ENCODE measurements at regions not wholly inside any gene's neighbourhood (a gene's known extent, or its start where the extent isn't known, plus 50 kb on each side); places are given as distances from the start of the nearest gene placed in this dataset.

DNA sequence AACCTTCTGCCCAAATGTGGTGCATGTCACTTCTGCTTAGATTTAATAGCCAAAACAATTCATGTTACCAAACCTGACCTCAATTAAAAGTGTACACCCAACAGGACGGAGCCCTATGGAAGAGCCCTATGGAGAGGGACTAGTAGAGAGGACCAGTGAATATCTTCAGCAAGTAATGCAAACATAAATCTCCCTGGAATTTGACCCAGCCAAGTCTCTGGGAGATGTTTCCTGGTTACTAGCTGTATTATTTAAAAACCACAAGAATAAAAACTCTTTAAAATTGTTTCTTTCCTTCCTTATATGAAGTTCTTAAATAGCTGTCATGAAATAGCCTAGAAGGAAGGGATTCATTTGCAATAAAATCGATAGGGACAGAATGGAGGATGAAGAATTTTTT is 255.8 kb downstream of the CDH11 start:
- Histone ChIP-seq H3K4me3 (no peak overlapping the region), H3K36me3 (no peaks in the 10 kb centered on the region), H3K27me3 (no peaks in the 10 kb centered on the region), H3K27ac (no peak overlapping the region), H3K9me3 (no peaks in the 10 kb centered on the region), H3K4me1 (no peaks in the 10 kb centered on the region)
- DNase-seq, result no peak
- TF ChIP-seq, protein P1, sequence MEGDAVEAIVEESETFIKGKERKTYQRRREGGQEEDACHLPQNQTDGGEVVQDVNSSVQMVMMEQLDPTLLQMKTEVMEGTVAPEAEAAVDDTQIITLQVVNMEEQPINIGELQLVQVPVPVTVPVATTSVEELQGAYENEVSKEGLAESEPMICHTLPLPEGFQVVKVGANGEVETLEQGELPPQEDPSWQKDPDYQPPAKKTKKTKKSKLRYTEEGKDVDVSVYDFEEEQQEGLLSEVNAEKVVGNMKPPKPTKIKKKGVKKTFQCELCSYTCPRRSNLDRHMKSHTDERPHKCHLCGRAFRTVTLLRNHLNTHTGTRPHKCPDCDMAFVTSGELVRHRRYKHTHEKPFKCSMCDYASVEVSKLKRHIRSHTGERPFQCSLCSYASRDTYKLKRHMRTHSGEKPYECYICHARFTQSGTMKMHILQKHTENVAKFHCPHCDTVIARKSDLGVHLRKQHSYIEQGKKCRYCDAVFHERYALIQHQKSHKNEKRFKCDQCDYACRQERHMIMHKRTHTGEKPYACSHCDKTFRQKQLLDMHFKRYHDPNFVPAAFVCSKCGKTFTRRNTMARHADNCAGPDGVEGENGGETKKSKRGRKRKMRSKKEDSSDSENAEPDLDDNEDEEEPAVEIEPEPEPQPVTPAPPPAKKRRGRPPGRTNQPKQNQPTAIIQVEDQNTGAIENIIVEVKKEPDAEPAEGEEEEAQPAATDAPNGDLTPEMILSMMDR (IDR thresholded peaks at IDR 0.05), result no peak
- no peak for TF ChIP-seq POLR2A (IDR thresholded peaks at IDR 0.05)
- intact Hi-C loops (cut with DNase I; ENCODE audit: low total_unique reads), result no loop called here

DNA sequence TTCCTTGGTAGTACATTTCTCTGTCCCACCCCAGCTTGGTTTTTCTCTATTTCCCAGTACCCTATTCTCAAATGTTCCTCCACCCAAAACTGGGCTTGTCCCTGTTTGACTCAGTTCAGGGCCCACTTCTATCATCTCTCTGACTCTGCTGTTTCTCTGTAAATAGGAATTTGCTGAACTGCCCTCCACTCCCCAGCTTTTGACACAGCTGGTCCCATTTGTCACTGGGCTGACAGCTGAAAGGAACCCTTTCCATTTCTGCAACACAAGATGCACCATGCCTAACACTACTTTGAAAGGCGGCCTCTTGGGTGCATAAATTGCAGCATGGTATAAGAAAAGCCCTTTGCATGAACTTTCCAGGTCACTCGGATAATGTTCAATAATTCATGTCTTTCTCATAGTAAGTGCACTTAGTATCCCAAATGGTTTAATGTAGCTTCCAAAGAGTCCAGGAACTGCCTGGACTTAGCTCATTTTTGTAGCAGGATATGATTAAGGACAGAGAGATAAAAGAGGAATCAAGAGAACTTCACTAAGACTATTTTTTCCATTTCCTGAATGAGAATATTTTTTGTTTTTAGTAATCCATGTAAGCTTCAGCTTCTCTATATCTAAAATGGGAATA is 256.7 kb downstream of the CDH11 start:
- no peaks in the 10 kb centered on the region for H3K4me1 ChIP-seq
- no peak for TF ChIP-seq POLR2A (IDR thresholded peaks at IDR 0.05)
- TF ChIP-seq, protein P1 (IDR thresholded peaks at IDR 0.05), result no peak
- H3K36me3 ChIP-seq, result no peaks in the 10 kb centered on the region
- no peak overlapping the region for H3K27ac ChIP-seq
- intact Hi-C loops (cut with DNase I; ENCODE audit: low total_unique reads), result no loop called here
- H3K27me3 ChIP-seq, result no peaks in the 10 kb centered on the region
- H3K4me3 ChIP-seq, result no peak overlapping the region
- H3K9me3 ChIP-seq, result no peaks in the 10 kb centered on the region
- DNase-seq, result no peak

DNA sequence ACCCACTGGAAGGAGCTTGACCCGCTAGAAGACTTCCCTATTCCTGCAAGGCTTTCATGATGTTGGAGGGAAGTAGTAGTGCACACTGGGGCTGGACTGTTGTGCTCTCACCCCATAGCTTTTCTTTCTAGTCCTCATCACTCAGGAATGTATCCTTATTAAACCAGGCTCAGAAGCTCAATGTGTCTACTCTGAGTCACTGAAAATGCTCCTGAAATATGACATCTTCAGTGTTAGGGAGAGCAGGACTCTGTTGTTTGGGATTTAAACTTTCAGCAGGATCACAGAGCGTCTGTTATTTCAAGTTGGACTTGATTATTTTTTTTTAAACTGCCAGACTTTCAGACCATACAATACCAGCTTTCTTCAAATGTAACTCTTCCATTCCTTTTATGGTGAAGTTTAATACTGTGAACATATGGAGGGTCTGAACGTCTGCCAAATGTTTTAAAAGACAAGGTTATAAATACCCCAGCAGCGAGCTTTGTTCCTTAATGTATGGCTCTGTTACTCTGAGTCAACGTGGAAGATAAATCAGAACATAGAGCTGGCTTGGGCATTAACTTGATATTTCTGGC is 257.5 kb downstream of the CDH11 start:
- H3K4me3 ChIP-seq, result no peak overlapping the region
- TF ChIP-seq POLR2A (IDR thresholded peaks at IDR 0.05), result no peak
- TF ChIP-seq, protein P1 (IDR thresholded peaks at IDR 0.05), result no peak
- H3K27ac ChIP-seq, result no peak overlapping the region
- DNase-seq, result no peak
- no peaks in the 10 kb centered on the region for H3K27me3 ChIP-seq
- H3K9me3 ChIP-seq, result no peaks in the 10 kb centered on the region
- intact Hi-C loops (cut with DNase I; ENCODE audit: low total_unique reads), result no loop called here
- no peaks in the 10 kb centered on the region for H3K4me1 ChIP-seq
- no peaks in the 10 kb centered on the region for H3K36me3 ChIP-seq

DNA sequence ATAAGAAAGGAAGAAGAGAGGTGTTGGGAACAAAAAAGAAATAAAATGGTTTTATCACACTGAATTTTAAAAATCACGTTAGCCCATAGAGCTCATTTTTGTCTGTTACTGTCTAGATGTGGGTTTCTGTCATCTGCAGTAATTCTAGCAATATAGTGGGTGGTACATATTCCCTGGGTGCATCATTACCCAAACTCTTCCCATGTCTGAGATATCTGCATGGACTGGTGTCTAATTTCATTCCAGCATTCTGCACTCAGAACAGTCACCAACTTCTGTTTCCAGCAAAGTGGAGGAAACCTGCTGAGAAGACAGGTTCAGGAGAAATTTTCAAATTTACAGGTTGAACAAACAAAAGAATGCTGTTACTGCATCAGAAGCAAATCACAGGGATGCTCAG is 263.8 kb downstream of the CDH11 start:
- intact Hi-C loops (cut with DNase I; ENCODE audit: low total_unique reads), result no loop called here
- Histone ChIP-seq H3K4me3 (no peak overlapping the region), H3K9me3 (no peaks in the 10 kb centered on the region), H3K36me3 (no peaks in the 10 kb centered on the region), H3K27me3 (no peaks in the 10 kb centered on the region), H3K27ac (no peak overlapping the region), H3K4me1 (no peaks in the 10 kb centered on the region)
- no peak for TF ChIP-seq POLR2A (IDR thresholded peaks at IDR 0.05)
- TF ChIP-seq, protein P1 (IDR thresholded peaks at IDR 0.05), result no peak
- no peak for DNase-seq

DNA sequence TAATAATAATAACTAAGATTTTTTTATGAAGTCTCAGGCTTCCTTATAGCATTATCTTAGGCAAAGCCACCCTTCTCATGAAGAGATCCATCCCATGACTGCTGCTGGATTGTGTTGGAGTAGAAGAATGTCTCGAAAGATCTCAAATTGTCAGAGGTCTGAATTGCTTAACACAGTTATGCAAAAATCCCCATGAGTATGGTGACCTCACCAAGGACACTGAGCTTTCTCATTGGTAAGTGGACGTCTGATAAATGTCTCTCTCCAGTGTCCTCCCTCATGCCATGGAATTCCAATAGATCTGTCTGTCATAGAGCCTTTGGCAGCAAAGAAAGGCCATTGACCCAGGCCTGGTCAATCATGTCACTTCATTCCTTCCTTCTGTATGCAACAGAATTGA is 264.5 kb downstream of the CDH11 start:
- no peak for DNase-seq
- no peaks in the 10 kb centered on the region for H3K4me1 ChIP-seq
- H3K27ac ChIP-seq, result no peak overlapping the region
- H3K9me3 ChIP-seq, result no peaks in the 10 kb centered on the region
- no peaks in the 10 kb centered on the region for H3K36me3 ChIP-seq
- intact Hi-C loops (cut with DNase I; ENCODE audit: low total_unique reads), result no loop called here
- no peaks in the 10 kb centered on the region for H3K27me3 ChIP-seq
- no peak for TF ChIP-seq POLR2A (IDR thresholded peaks at IDR 0.05)
- no peak overlapping the region for H3K4me3 ChIP-seq

Measured in uterus (tissue), 3 donors.